ENCODE measurements at regions not wholly inside any gene's neighbourhood (a gene's known extent, or its start where the extent isn't known, plus 50 kb on each side); places are given as distances from the start of the nearest gene placed in this dataset.
"Not testable (repeated sequence)": the region's sequence is repeated elsewhere in the genome, so short reads cannot be mapped to it uniquely, and the experiment has no call there.

- H3K4me3 ChIP-seq; H3K27me3 ChIP-seq; ATAC-seq; H3K27ac ChIP-seq; H3K9me3 ChIP-seq; H3K4me1 ChIP-seq; H3K36me3 ChIP-seq (replicated peaks in 1 of 2; ENCODE audit: insufficient read depth in 1 of 2, low read depth in 2 of 2); DNase-seq; intact Hi-C loops (cut with DNase I): not testable (repeated sequence)
- no CpG with 5 or more reads among the region's 58 CpGs for WGBS, 2 donors
Measured at GRCh38 chr1:149700677-149701567, 81.6 kb upstream of the FCGR1A start.

- ATAC-seq (peak; percentile 91), DNase-seq (peak in 3 of 4 donors; percentile 73 to 82 (median 76))
- H3K4me1 ChIP-seq; H3K27me3 ChIP-seq; H3K9me3 ChIP-seq; intact Hi-C loops (cut with DNase I); H3K4me3 ChIP-seq; H3K36me3 ChIP-seq (replicated peaks in 1 of 2; ENCODE audit: insufficient read depth in 1 of 2, low read depth in 2 of 2): not testable (repeated sequence)
- TF ChIP-seq CTCF (IDR thresholded peaks at IDR 0.05), result peak in 1 of 7 experiments; percentile 12
- peak overlapping the region in 3 of 4 donors; percentile 38 to 65 (median 64) for H3K27ac ChIP-seq
- WGBS, 2 donors, result 3 to 5% methylated on average over 12 of the region's 22 CpGs
Measured at GRCh38 chr1:149708192-149708853, 74.2 kb upstream of the FCGR1A start.

DNA sequence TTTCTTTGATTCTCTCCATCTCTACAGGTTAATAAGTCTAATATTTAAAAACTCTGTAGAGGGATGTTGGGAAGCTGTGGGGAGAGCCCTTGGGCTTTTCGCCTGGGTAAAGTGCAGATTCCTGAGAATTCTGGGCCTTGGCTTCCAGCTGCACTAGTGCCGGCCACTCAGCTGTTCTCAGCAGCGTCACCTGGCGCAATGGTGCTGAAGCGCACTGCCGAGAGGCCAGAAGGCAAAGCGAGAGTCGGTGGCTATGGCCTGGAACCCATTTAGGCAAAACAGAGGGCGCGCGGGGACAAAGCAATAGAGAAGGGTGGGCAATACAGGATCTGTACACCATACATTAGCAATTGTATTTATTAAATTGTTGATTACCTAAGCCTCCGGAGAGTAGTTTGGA, 70.8 kb upstream of the FCGR1A start:
- 17 to 40% methylated on average over 1 of the region's 12 CpGs for WGBS, 2 donors
- DNase-seq; H3K36me3 ChIP-seq (replicated peaks in 1 of 2; ENCODE audit: insufficient read depth in 1 of 2, low read depth in 2 of 2); H3K27me3 ChIP-seq; H3K4me3 ChIP-seq; H3K4me1 ChIP-seq; H3K27ac ChIP-seq; H3K9me3 ChIP-seq; intact Hi-C loops (cut with DNase I): not testable (repeated sequence)
- ATAC-seq, result peak; percentile 58

GRCh38 chr1:149712154-149712927, 70.2 kb upstream of the FCGR1A start:
- intact Hi-C loops (cut with DNase I); H3K27ac ChIP-seq; H3K36me3 ChIP-seq (replicated peaks in 1 of 2; ENCODE audit: insufficient read depth in 1 of 2, low read depth in 2 of 2); H3K4me3 ChIP-seq; H3K4me1 ChIP-seq; H3K9me3 ChIP-seq; H3K27me3 ChIP-seq: not testable (repeated sequence)
- DNase-seq (peak in 3 of 4 donors; percentile 41 to 50 (median 45)), ATAC-seq (peak; percentile 38)
- WGBS, 2 donors, result 48 to 49% methylated on average over 23 to 24 of the region's 30 CpGs

DNA sequence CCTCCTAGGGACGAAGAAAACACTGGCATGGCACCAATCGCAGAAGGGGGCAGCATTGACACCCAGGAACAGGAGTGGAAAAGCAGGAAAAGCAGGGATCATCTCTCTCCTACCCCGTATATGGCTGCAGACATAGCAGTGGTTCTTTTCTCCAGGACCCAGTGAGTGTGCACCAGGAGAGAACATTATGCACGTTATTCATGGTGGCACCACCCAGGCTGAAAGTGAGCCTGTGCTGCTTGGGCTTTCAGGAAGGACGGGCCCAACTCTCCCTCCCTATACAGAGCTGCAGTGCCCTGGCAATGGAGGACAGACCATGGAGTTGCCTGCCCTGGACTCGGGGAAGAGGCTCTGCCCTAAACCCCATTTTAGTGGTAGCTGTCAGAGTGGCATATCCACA, 69.0 kb upstream of the FCGR1A start:
- H3K4me1 ChIP-seq; DNase-seq; H3K27ac ChIP-seq; H3K27me3 ChIP-seq; H3K9me3 ChIP-seq; intact Hi-C loops (cut with DNase I); ATAC-seq; H3K36me3 ChIP-seq (replicated peaks in 1 of 2; ENCODE audit: insufficient read depth in 1 of 2, low read depth in 2 of 2); H3K4me3 ChIP-seq: not testable (repeated sequence)
- WGBS, 2 donors, result 32% methylated on average over 3 of the region's 6 CpGs; no CpG with 5 or more reads in 1 of the 2 donors

DNA sequence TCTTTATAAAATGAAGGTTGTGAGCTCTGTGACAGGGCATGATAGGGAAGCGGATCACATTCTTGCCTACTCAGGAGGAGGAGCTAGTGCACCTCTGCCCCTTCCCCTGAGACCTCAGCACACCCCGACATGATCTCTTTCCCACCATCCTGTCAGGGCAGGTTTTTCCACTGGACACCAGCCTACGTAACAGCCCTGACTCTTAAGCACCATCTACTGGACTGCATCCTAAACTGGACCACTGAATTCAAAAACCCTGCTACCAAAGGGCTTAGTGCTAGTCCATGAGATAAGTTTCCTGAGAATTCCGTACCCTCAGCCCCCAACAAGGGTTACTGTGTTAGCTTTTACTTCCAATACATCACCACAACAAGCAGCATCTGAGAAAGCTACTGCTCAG, 68.5 kb upstream of the FCGR1A start:
- DNase-seq; H3K36me3 ChIP-seq (replicated peaks in 1 of 2; ENCODE audit: insufficient read depth in 1 of 2, low read depth in 2 of 2); H3K4me3 ChIP-seq; H3K9me3 ChIP-seq; intact Hi-C loops (cut with DNase I); H3K27me3 ChIP-seq; H3K27ac ChIP-seq; H3K4me1 ChIP-seq: not testable (repeated sequence)
- ATAC-seq, result peak; percentile 36
- 33% methylated on average over 1 of the region's 4 CpGs; no CpG with 5 or more reads in 1 of the 2 donors for WGBS, 2 donors

- H3K9me3 ChIP-seq; DNase-seq; intact Hi-C loops (cut with DNase I); H3K4me1 ChIP-seq; H3K27ac ChIP-seq; ATAC-seq; H3K36me3 ChIP-seq (replicated peaks in 1 of 2; ENCODE audit: insufficient read depth in 1 of 2, low read depth in 2 of 2); H3K4me3 ChIP-seq; H3K27me3 ChIP-seq: not testable (repeated sequence)
- WGBS, 2 donors, result no CpG with 5 or more reads among the region's 3 CpGs
Measured at GRCh38 chr1:149724618-149725302, 57.7 kb upstream of the FCGR1A start.

- H3K27me3 ChIP-seq; H3K27ac ChIP-seq; intact Hi-C loops (cut with DNase I); DNase-seq; ATAC-seq; H3K4me1 ChIP-seq; H3K9me3 ChIP-seq; H3K4me3 ChIP-seq; H3K36me3 ChIP-seq (replicated peaks in 1 of 2; ENCODE audit: insufficient read depth in 1 of 2, low read depth in 2 of 2): not testable (repeated sequence)
- 100% methylated on average over 1 to 2 of the region's 4 CpGs for WGBS, 2 donors
Measured at GRCh38 chr1:149726688-149727087, 55.8 kb upstream of the FCGR1A start.

DNA sequence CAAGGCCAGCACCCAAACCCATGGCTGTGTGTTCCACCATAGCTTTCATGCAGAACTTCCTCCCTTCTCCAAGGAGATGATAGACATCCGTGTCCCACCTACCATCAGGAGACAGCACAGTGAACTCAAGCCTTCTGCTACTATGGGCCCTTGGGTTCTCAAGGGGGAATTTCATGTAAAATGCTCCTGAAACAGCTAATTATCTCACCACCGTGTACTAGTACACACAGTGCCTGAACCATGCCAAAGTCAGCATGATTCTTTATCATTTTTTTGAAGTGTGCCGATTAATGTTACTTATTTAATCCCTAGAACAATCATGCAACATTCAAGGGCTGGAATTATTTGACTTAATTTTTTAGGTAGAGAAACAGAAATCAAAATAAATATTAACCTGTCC, 53.9 kb upstream of the FCGR1A start:
- WGBS, 2 donors, result no CpG with 5 or more reads among the region's 3 CpGs
- H3K36me3 ChIP-seq (replicated peaks in 1 of 2; ENCODE audit: insufficient read depth in 1 of 2, low read depth in 2 of 2), result not testable (repeated sequence)

More for the DNA sequence above, 53.9 kb upstream of the FCGR1A start:
- H3K4me3 ChIP-seq; H3K27me3 ChIP-seq; intact Hi-C loops (cut with DNase I); H3K9me3 ChIP-seq; H3K4me1 ChIP-seq; H3K27ac ChIP-seq; DNase-seq: not testable (repeated sequence)
- ATAC-seq, result peak; percentile 89

All from body of pancreas (tissue), 4 donors.